Esophagus squamous epithelium (tissue), 4 donors: ENCODE measurements at regions not wholly inside any gene's neighbourhood (a gene's known extent, or its start where the extent isn't known, plus 50 kb on each side); places are given as distances from the start of the nearest gene placed in this dataset.

Experiments used
- POLR2A ChIP-seq, 4 donors: fragments of 450-650 bp; IDR thresholded peaks; one replicate each; pipeline ENCODE4 v1.6.1; 2017; ENCODE audit warnings: antibody characterized with exemption in 4 of 4, mild to moderate bottlenecking in 4 of 4, moderate library complexity in 3 of 4
- TF ChIP-seq, protein P1 (sequence below), 6 experiments: fragments of 450-650 bp in 4 of 6; fragments of 200-600 bp in 2 of 6; sonication (generic) in 2 of 6; IDR thresholded peaks; one replicate each; pipeline ENCODE4 v1.5.1; 2016 to 2019; ENCODE audit warnings: antibody characterized with exemption in 6 of 6, mild to moderate bottlenecking in 4 of 6, moderate library complexity in 4 of 6

DNA sequence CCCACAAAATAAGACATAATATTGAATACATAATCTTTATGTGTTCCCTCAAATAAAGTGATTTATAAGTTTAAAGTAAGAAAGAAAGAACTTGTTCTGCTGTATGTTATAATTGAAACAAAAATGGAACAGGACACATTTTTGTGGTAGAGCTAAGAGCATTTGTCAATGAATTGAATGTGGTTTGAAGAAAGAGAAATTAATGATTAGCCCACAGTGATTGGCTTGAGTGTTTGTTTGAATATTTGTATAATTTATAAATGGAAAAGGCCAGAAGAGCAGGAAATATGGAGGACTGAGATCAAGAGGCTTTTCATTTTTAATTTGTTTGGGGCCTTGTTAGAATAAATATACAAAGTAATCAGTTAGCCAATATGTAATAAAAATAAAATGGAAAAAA lies 395.1 kb upstream of the CDH19 start:
- TF ChIP-seq, protein P1, sequence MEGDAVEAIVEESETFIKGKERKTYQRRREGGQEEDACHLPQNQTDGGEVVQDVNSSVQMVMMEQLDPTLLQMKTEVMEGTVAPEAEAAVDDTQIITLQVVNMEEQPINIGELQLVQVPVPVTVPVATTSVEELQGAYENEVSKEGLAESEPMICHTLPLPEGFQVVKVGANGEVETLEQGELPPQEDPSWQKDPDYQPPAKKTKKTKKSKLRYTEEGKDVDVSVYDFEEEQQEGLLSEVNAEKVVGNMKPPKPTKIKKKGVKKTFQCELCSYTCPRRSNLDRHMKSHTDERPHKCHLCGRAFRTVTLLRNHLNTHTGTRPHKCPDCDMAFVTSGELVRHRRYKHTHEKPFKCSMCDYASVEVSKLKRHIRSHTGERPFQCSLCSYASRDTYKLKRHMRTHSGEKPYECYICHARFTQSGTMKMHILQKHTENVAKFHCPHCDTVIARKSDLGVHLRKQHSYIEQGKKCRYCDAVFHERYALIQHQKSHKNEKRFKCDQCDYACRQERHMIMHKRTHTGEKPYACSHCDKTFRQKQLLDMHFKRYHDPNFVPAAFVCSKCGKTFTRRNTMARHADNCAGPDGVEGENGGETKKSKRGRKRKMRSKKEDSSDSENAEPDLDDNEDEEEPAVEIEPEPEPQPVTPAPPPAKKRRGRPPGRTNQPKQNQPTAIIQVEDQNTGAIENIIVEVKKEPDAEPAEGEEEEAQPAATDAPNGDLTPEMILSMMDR (IDR thresholded peaks at IDR 0.05): no peak
- TF ChIP-seq POLR2A (IDR thresholded peaks at IDR 0.05): no peak
